GM12878 (cell line): ENCODE measurements at regions not wholly inside any gene's neighbourhood (a gene's known extent, or its start where the extent isn't known, plus 50 kb on each side); places are given as distances from the start of the nearest gene placed in this dataset.

ENCODE experiments used
- ASH2L ChIP-seq: fragments of 300-600, 200-600 bp; sonication (generic); IDR thresholded peaks from 2 replicates; pipeline ENCODE4 v1.6.1; 2017; ENCODE audit warnings: low read depth, mild to moderate bottlenecking, borderline replicate concordance
- POLR2A ChIP-seq: IDR thresholded peaks from 2 replicates; pipeline ENCODE4 v1.6.1; 2011; ENCODE audit warnings: low read depth, mild to moderate bottlenecking, low read length

DNA sequence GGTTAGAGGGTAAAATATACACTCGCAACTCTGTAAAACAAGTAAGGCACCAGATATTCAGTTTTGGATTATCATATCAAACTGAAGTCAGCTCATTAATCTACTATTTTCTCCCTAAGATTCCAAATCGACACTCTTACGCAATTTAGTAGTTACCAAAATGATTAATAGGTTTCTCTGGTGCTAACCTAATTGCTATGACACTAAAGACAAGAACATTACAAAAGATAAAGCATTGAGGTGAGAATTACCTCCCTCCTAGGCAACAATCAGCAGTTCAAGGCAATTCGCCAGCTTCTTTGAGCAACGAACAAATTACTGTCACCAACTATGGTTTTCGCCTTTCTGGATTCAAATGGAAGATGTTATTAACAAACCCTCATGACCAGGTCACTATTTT lies 1305.0 kb downstream of the ROBO2 start:
- no peak for TF ChIP-seq ASH2L
- TF ChIP-seq POLR2A, result no peak
